ENCODE measurements at regions not wholly inside any gene's neighbourhood (a gene's known extent, or its start where the extent isn't known, plus 50 kb on each side); places are given as distances from the start of the nearest gene placed in this dataset.

DNA sequence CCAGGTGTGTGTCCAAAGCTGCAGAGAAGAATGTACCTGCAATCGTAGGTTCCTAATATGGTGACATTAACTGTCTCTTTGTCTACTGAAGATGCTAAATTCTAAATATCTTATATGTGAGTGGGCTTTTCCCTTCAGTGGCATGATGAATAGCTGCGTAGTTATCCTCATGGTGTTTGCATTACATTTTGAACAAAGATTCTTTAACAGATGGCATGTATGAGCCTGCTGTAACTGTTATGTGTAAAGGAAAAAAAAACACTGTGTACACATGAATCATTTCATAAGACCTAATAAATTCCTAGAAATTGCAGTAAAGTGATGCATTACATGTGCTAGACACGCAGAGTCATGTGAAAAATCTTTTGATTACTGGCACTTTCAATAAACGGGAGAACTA, 288.0 kb downstream of the SH2D1A start:
- H3K9me3 Mint-ChIP-seq: no peaks in the 10 kb centered on the region
- no peaks in the 10 kb centered on the region for H3K27me3 Mint-ChIP-seq (ENCODE audit: low read depth)
- no peaks in the 10 kb centered on the region for H3K36me3 Mint-ChIP-seq (ENCODE audit: low read depth)
- no peak overlapping the region for H3K4me3 Mint-ChIP-seq
- TF ChIP-seq, protein P1, sequence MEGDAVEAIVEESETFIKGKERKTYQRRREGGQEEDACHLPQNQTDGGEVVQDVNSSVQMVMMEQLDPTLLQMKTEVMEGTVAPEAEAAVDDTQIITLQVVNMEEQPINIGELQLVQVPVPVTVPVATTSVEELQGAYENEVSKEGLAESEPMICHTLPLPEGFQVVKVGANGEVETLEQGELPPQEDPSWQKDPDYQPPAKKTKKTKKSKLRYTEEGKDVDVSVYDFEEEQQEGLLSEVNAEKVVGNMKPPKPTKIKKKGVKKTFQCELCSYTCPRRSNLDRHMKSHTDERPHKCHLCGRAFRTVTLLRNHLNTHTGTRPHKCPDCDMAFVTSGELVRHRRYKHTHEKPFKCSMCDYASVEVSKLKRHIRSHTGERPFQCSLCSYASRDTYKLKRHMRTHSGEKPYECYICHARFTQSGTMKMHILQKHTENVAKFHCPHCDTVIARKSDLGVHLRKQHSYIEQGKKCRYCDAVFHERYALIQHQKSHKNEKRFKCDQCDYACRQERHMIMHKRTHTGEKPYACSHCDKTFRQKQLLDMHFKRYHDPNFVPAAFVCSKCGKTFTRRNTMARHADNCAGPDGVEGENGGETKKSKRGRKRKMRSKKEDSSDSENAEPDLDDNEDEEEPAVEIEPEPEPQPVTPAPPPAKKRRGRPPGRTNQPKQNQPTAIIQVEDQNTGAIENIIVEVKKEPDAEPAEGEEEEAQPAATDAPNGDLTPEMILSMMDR (IDR thresholded peaks at IDR 0.05; ENCODE audit: unreplicated experiment in 3 of 3): no peak
- no peak overlapping the region for H3K27ac Mint-ChIP-seq
- no peaks in the 10 kb centered on the region for H3K4me1 Mint-ChIP-seq

DNA sequence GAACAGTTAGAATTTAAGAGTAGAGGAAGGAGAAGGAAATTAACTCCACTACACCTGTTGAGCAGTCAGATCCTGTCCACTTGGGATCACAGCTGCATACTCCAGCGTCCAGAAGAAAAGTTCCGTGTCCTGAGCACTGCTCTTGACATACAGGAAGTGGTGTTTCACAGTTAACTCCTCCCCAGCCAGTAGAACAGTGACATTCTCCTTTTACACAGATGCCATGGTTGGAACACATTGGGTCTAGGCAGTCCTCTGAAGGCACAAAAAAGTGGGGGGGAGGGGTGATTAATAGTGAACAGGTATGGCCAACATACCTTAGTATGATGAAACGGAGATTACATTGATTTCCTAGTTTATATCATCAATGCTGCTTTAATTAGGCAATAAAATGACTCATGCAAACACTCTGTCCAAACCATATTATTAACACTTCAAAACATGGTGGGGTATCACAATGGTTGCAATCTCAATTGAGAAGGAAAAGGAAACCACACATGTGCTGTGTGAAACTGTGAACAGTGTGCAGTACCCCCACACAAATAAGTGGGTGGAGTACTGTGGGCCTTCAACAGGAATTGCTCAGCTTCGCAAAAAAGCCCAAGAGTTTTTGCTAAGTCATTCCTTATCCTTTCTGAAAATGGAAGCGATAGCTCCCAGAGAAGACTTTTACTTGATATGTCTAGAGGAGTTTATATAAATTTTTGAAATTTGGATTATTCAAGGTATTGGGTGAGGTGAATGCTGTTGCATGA, 295.6 kb downstream of the SH2D1A start:
- TF ChIP-seq, protein P1 (IDR thresholded peaks at IDR 0.05; ENCODE audit: unreplicated experiment in 3 of 3): no peak
- Mint-ChIP-seq H3K4me3 (no peak overlapping the region), H3K36me3 (ENCODE audit: low read depth) (no peaks in the 10 kb centered on the region), H3K4me1 (no peaks in the 10 kb centered on the region), H3K27ac (no peak overlapping the region), H3K9me3 (no peaks in the 10 kb centered on the region), H3K27me3 (ENCODE audit: low read depth) (no peaks in the 10 kb centered on the region)

DNA sequence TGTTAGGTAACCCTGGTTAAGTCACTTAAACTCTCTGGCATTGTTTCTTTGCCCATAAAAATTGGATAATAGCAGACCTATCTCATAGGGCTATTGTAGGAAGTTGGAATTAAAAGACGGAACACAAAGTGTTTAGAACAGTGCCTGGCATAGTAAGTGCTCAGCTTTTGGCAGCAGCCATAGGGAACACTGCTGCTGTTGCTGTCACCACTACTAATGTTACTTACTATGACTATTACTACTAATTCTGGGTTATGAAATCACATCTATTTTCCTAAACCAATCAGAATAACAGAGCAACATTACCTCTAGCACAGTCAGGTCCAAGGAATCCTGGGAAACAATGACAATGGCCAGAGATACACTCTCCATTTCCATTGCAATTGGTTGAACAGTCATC, 300.0 kb downstream of the SH2D1A start:
- H3K4me3 Mint-ChIP-seq: no peak overlapping the region
- no peaks in the 10 kb centered on the region for H3K4me1 Mint-ChIP-seq
- no peaks in the 10 kb centered on the region for H3K36me3 Mint-ChIP-seq (ENCODE audit: low read depth)
- H3K9me3 Mint-ChIP-seq: no peaks in the 10 kb centered on the region
- TF ChIP-seq, protein P1 (IDR thresholded peaks at IDR 0.05; ENCODE audit: unreplicated experiment in 3 of 3): no peak
- H3K27me3 Mint-ChIP-seq (ENCODE audit: low read depth): no peaks in the 10 kb centered on the region
- H3K27ac Mint-ChIP-seq: no peak overlapping the region

DNA sequence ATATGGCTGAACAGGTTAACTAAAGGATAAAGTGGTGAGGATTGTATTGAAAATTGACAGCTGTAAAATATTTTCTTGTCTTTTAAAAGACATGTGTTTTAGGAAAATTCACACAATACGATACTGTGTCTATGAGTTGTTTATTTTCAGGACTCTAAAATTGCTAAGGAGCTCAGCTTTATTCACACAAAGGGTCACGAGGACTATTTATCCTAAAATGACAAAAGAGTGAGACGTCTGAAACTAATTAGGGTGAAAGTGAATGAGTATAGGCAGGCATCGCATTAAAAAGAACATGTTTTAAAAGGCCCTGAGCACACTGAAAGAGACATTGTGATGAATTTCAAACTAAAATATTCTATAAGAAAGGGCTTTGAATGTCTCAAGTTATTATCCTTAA, 304.7 kb downstream of the SH2D1A start:
- Mint-ChIP-seq H3K9me3 (no peaks in the 10 kb centered on the region), H3K27ac (no peak overlapping the region), H3K27me3 (ENCODE audit: low read depth) (no peaks in the 10 kb centered on the region), H3K4me1 (no peaks in the 10 kb centered on the region), H3K4me3 (no peak overlapping the region), H3K36me3 (ENCODE audit: low read depth) (no peaks in the 10 kb centered on the region)
- TF ChIP-seq, protein P1 (IDR thresholded peaks at IDR 0.05; ENCODE audit: unreplicated experiment in 3 of 3): no peak

DNA sequence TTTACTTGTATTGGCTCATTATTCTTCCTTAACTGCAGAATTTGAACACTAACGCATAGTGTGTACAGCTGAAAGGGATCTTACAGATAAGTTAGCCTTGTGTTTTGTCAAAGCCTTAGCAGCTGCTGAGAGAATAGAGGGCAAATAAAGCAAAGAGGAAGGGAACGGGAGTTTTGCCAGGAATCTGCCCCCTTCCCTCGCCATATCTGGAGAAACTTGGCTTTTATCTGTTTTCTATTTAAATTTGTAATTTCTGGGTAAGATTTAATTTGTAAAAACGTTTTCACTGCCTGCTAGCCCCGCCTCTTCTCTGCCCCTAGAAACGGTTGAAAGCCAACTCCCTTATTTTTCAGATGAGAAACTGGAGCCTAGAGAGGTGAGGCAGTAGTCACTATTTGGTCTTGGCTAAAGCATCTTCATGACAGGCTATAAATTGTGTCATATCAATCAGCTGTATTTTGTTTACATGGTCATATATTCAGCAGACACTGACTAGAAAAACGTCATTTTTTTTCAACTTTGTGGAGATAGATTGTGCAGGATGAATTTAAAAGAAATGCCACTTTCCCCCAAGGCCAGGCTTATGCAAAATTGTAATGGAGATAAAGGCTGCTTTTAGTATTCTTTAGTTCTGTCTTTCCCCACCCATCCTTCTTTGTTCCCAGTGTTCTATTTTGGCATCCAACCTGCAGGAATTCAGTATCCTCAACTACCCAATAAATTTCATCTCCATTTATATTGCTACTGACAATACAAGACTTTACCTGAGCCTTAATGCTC, 319.4 kb downstream of the SH2D1A start:
- TF ChIP-seq, protein P1 (IDR thresholded peaks at IDR 0.05; ENCODE audit: unreplicated experiment in 3 of 3): no peak
- Mint-ChIP-seq H3K36me3 (ENCODE audit: low read depth) (no peaks in the 10 kb centered on the region), H3K9me3 (no peaks in the 10 kb centered on the region), H3K4me3 (no peak overlapping the region), H3K4me1 (no peaks in the 10 kb centered on the region), H3K27me3 (ENCODE audit: low read depth) (no peaks in the 10 kb centered on the region), H3K27ac (no peak overlapping the region)

Data from nephron (organoid).